ENCODE measurements at regions not wholly inside any gene's neighbourhood (a gene's known extent, or its start where the extent isn't known, plus 50 kb on each side); places are given as distances from the start of the nearest gene placed in this dataset.

DNA sequence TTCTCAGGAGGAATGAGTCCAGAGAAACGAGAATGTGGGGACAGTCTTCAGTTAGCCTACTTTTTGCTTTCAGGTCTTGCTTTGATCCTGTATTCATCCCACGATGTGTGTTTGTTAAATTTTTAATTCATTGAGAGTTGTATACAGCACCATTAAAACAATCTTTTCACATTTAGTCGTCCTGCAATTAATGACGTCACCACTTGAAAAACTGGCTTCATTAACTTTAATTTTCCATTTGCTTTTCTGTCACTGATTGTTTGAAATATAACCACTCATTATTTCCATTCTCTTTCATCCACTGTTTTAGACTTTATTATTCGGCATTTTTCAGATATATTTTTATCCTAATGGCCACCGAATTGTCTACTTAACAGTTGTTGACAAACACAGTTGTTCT, 146.9 kb downstream of the TFEC start:
- no peak for DNase-seq (ENCODE audit: low read depth, low spot score)
- H3K4me3 ChIP-seq (ENCODE audit: low read length): no peak overlapping the region

GRCh38 chr7:115881476-115881875, 149.1 kb downstream of the TFEC start:
- H3K4me3 ChIP-seq (ENCODE audit: low read length): no peak overlapping the region
- no peak for DNase-seq (ENCODE audit: low read depth, low spot score)

DNA sequence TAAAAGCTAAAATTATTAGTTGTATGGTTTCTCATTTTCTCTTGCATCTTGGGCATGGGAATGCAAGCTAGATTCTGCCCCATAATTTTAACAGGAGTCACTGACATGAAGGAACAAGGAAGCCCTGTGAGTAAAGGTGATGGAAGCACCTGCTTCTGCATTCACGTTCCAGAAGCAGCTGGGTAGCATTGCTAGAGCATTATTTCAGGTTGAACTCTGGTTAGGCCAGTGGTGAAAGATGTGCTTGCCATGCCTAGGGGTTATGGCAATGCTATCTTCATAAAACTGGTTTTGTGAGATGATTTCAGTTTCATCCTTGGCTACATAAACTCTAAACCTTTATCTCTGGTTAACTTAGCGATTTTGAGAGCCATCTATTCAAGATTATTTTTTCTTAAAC, 151.4 kb downstream of the TFEC start:
- no peak for DNase-seq (ENCODE audit: low read depth, low spot score)

DNA sequence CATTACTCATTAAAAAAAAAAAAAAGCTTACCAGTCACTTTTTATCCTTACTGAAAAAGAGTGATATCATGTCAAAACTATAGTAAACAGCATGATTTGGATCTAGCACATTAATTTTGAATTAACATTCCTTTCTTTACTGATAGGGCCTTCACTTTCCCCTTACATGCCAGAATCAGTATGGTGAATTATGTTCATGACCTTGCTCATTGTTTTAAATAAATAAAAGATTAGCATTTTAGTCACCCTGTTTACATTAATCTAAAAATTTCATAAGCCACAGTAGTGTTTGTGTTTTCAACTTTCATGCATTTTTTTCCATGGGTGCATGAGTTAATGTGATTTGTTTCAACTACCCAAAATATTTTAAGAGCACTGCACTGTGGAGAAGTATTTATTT, 160.8 kb downstream of the TFEC start:
- no peak overlapping the region for H3K4me3 ChIP-seq (ENCODE audit: low read length)
- DNase-seq (ENCODE audit: low read depth, low spot score): no peak

More for the DNA sequence above, 151.4 kb downstream of the TFEC start:
- no peak overlapping the region for H3K4me3 ChIP-seq (ENCODE audit: low read length)

GRCh38 chr7:115869190-115869589, 161.4 kb downstream of the TFEC start:
- no peak overlapping the region for H3K4me3 ChIP-seq (ENCODE audit: low read length)
- DNase-seq (ENCODE audit: low read depth, low spot score): no peak

DNA sequence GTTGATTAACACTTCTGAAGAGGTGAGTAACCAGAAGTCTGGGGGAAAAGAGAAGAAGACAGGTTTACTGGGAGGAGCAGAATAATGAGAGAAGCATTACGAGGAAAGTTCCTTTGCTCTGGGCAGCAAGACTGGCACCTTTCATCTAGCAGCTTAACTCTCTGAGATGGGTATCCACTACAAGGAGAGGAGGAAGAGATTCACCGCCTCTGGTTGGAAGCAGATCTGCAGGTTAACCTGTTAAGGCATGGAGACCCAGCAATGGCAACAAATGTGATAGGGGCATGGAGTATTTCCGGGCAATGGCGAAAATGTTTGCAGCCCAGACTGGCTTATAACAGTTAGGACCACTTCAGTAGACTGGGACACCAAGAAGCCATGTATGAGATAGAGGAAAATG, 162.2 kb downstream of the TFEC start:
- no peak for DNase-seq (ENCODE audit: low read depth, low spot score)
- H3K4me3 ChIP-seq (ENCODE audit: low read length): no peak overlapping the region

- no peak for DNase-seq (ENCODE audit: low read depth, low spot score)
- H3K4me3 ChIP-seq (ENCODE audit: low read length): no peak overlapping the region
These were observed 166.5 kb downstream of the TFEC start for GRCh38 chr7:115864082-115864481.

- DNase-seq (ENCODE audit: low read depth, low spot score): peak; percentile 36
- no peak overlapping the region for H3K4me3 ChIP-seq (ENCODE audit: low read length)
These were observed 179.3 kb downstream of the TFEC start for GRCh38 chr7:115851291-115851690.

- no peak overlapping the region for H3K4me3 ChIP-seq (ENCODE audit: low read length)
- DNase-seq (ENCODE audit: low read depth, low spot score): no peak
These were observed 179.8 kb downstream of the TFEC start for GRCh38 chr7:115850774-115851173.

- H3K4me3 ChIP-seq (ENCODE audit: low read length): no peak overlapping the region
- no peak for DNase-seq (ENCODE audit: low read depth, low spot score)
These were observed 185.7 kb downstream of the TFEC start for GRCh38 chr7:115844857-115845256.

DNA sequence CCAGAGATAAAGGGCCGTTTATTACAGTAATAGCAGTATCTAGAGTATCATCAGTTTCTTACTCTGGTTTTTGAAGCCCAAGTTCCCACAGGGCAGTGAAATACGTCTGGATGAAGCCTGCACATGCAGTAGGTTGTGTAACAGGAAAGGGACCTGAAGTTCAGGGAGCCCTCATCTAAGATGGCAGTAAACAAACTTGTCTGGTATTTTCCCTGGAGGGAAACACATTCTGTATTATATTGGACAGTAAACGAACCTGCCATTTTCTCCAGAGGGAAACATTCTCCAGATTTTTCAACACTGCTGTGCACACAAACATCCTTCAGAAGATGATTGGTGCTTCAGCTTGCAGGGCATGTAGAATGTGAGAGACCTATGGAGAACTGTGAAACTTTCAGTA, 189.9 kb downstream of the TFEC start:
- DNase-seq (ENCODE audit: low read depth, low spot score): no peak
- no peak overlapping the region for H3K4me3 ChIP-seq (ENCODE audit: low read length)

- DNase-seq (ENCODE audit: low read depth, low spot score): no peak
- no peak overlapping the region for H3K4me3 ChIP-seq (ENCODE audit: low read length)
These were observed 191.7 kb downstream of the TFEC start for GRCh38 chr7:115838829-115839228.

DNA sequence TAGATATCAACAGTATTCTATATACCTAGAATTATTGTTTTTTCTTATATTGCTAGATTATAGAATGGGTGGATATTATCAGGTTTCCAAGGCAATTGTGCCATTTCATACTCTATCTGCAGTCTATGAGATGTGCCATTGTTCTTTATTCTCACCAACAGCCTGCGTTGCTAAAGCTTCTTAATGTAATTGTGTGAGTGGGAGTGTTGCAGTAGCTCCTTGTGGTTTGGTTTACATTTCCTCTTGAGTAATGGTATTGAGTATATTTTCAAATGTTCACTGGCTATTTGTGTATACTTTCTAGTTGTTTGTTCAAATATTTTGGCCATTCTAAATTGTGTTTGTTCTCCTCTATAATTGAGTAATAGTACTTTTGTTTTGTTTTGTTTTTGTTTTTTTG, 199.2 kb downstream of the TFEC start:
- H3K4me3 ChIP-seq (ENCODE audit: low read length): no peak overlapping the region
- DNase-seq (ENCODE audit: low read depth, low spot score): no peak

GRCh38 chr7:115827305-115828045, 203.1 kb downstream of the TFEC start:
- no peak overlapping the region for H3K4me3 ChIP-seq (ENCODE audit: low read length)
- no peak for DNase-seq (ENCODE audit: low read depth, low spot score)

DNA sequence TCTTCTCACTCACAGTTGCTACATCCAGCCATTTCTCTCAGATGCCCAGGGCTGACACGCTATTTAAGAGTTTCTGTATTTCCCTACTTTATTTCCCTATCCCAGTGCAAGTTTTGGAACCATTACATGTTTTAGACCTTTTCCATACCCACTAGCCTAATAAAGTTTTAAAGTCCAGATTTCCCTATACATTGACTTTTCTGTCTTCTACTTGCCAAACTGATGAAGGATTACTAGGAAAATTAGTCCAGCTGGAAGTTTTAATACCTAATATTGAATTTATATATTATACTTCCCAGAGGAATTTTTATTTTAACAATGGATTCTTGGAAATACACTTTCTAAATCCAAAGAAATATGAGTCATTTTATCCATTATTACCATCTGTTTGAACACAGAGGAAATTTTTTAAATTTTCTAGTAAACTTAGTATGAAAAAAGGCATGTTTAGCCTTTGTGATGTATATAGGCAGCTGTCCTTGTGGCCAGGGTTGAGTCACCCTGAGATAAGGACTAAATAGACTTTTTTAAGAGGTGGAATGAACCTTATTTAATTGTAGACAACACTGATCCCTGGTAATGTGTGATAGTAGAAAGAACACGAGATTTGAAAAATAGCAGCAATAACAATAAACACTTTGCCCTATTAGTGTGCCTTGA, 205.0 kb downstream of the TFEC start:
- DNase-seq (ENCODE audit: low read depth, low spot score): no peak

GRCh38 chr7:115822801-115823200, 207.8 kb downstream of the TFEC start:
- DNase-seq (ENCODE audit: low read depth, low spot score): no peak
- H3K4me3 ChIP-seq (ENCODE audit: low read length): no peak overlapping the region

More for the DNA sequence above, 205.0 kb downstream of the TFEC start:
- H3K4me3 ChIP-seq (ENCODE audit: low read length): no peak overlapping the region

DNA sequence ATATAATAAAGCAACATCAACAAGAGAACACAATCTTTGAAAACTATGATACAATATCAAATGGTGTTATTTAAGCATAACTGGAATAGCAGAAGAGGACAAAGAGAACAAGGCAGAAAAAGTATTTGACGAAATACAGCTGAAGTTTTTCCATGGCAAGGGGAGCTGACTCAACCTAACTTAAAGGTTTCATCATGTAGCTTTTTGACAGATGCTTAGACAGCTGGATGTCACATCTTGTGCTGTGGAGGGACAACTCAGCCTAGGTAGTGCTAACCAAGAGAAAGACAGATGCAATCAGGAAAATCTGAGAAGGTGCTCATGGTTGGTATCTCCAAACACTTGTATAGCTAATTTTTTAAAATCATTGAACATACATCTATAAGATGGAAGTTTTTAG, 208.2 kb downstream of the TFEC start:
- no peak for DNase-seq (ENCODE audit: low read depth, low spot score)
- no peak overlapping the region for H3K4me3 ChIP-seq (ENCODE audit: low read length)

GRCh38 chr7:115816318-115816974, 214.1 kb downstream of the TFEC start:
- DNase-seq (ENCODE audit: low read depth, low spot score): no peak
- no peak overlapping the region for H3K4me3 ChIP-seq (ENCODE audit: low read length)

DNA sequence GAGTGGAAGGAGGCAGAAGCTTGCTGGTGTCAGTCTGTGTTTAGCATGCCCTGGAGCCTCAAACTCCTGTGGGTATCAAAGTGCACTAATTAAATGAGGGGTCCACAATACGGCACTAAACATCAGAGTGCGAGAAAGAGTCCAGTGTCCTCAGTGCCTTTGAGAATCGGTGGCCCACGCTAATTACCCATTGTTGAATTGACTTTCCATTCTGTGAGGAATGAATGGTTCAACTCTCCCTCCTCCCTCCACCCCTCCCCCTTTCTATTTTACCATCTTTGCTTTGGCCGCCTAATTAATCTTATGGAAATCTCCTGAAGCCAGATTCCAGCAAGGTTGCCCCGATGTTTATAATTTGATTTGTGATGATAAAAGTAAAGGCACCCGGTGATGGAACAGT, 217.8 kb downstream of the TFEC start:
- no peak overlapping the region for H3K4me3 ChIP-seq (ENCODE audit: low read length)
- no peak for DNase-seq (ENCODE audit: low read depth, low spot score)

DNA sequence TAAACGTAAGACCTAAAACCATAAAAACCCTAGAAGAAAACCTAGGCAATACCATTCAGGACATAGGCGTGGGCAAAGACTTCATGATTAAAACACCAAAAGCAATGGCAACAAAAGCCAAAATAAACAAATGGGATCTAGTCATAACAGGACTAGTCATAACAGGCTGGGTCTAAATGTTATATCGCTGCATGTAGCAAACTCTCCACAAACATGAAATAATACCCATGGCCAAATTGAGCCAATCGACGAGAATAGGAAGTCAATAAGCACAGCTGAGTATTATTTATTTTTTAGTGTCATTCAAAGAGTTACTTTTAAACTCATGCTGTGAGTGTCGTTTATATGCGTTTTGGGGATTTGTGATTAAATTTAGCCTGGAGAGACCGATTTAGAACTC, 225.1 kb downstream of the TFEC start:
- H3K4me3 ChIP-seq (ENCODE audit: low read length): no peak overlapping the region
- no peak for DNase-seq (ENCODE audit: low read depth, low spot score)

Data from Jurkat, Clone E6-1 (cell line).